GM23248 (cell line): ENCODE measurements at regions not wholly inside any gene's neighbourhood (a gene's known extent, or its start where the extent isn't known, plus 50 kb on each side); places are given as distances from the start of the nearest gene placed in this dataset.

Experiments used
- DNase-seq: peaks from one replicate; pipeline ENCODE4 v3.0.0-alpha.2; 2015
- H2AFZ ChIP-seq: fragments of 200-600 bp; sonication (generic); 2 replicates; pipeline ENCODE4 v1.6.1; 2016; ENCODE audit warnings: antibody characterized with exemption
- H3F3A ChIP-seq: fragments of 200-600 bp; sonication (generic); 2 replicates; pipeline ENCODE4 v1.6.1; 2016; ENCODE audit warnings: mild to moderate bottlenecking, antibody characterized with exemption, mixed run types; ENCODE audit not compliant: insufficient read depth
- H3K27ac ChIP-seq: fragments of 200-600 bp; sonication (generic); 2 replicates; pipeline ENCODE4 v1.5.1; 2016; ENCODE audit warnings: mild to moderate bottlenecking
- H3K27me3 ChIP-seq: fragments of 200-600 bp; sonication (generic); replicated peaks from 2 replicates; pipeline ENCODE4 v1.6.1; 2016; ENCODE audit warnings: mild to moderate bottlenecking; ENCODE audit not compliant: insufficient read depth
- H3K36me3 ChIP-seq: fragments of 200-600 bp; sonication (generic); 2 replicates; pipeline ENCODE4 v1.6.1; 2016; ENCODE audit warnings: low read depth, mild to moderate bottlenecking
- H3K4me1 ChIP-seq: fragments of 200-600 bp; sonication (generic); 2 replicates; pipeline ENCODE4 v1.6.1; 2016; ENCODE audit warnings: mild to moderate bottlenecking; ENCODE audit not compliant: insufficient read depth
- H3K4me2 ChIP-seq: fragments of 200-600 bp; sonication (generic); one replicate; pipeline ENCODE4 v1.6.1; 2016; ENCODE audit warnings: mild to moderate bottlenecking; ENCODE audit not compliant: unreplicated experiment
- H3K4me3 ChIP-seq: fragments of 200-600 bp; sonication (generic); 2 replicates; pipeline ENCODE4 v1.5.1; 2016; ENCODE audit warnings: mild to moderate bottlenecking
- H3K79me2 ChIP-seq: fragments of 200-600 bp; sonication (generic); 2 replicates; pipeline ENCODE4 v1.6.1; 2016; ENCODE audit warnings: mild to moderate bottlenecking; ENCODE audit not compliant: insufficient read depth
- H3K9ac ChIP-seq: fragments of 200-600 bp; sonication (generic); 2 replicates; pipeline ENCODE4 v1.6.1; 2016; ENCODE audit warnings: mild to moderate bottlenecking
- H3K9me2 ChIP-seq: fragments of 200-600 bp; sonication (generic); 2 replicates; pipeline ENCODE4 v1.6.1; 2016; ENCODE audit warnings: mixed run types, mild to moderate bottlenecking, moderate library complexity; ENCODE audit not compliant: insufficient read depth
- H3K9me3 ChIP-seq: fragments of 200-600 bp; sonication (generic); one replicate; pipeline ENCODE4 v1.6.1; 2017; ENCODE audit warnings: low read depth
- H4K20me1 ChIP-seq: fragments of 200-600 bp; sonication (generic); 2 replicates; pipeline ENCODE4 v1.6.0; 2016; ENCODE audit not compliant: insufficient read depth
- EZH2 ChIP-seq: fragments of 200-600 bp; sonication (generic); IDR thresholded peaks from 2 replicates; pipeline ENCODE4 v1.6.1; 2018; ENCODE audit warnings: antibody characterized with exemption, mild to moderate bottlenecking; ENCODE audit not compliant: insufficient read depth, poor library complexity, severe bottlenecking
- EZH2phosphoT487 ChIP-seq: fragments of 200-600 bp; sonication (generic); IDR thresholded peaks from 2 replicates; pipeline ENCODE4 v1.6.1; 2018; ENCODE audit warnings: antibody characterized with exemption, moderate library complexity, mild to moderate bottlenecking, low read depth; ENCODE audit not compliant: insufficient read depth
- WGBS, 2 experiments: methylation state at CpG; one replicate each; pipeline ENCODE4 v1.1.6; 2015 to 2017; ENCODE audit warnings: low lambda C conversion rate in 2 of 2, low coverage in 1 of 2; ENCODE audit errors: missing lambda C conversion rate in 2 of 2; 5-methylcytosine and 5-hydroxymethylcytosine counted together
- in situ Hi-C: fragments of 300-500 bp; cut with MboI; formaldehyde crosslinking; loops from 2 replicates; pipeline ENCODE4 v1.15.0; 2020

GRCh38 chr9:134496413-134497282 lies 145.0 kb upstream of the COL5A1 start:
- 5% methylated on average over 29 of the region's 29 CpGs for WGBS, 2 experiments
- H3F3A ChIP-seq: peaks cover 38% of the 10 kb centered on the region
- H3K4me3 ChIP-seq: peak overlapping the region; percentile 55
- H3K9me2 ChIP-seq: no peaks in the 10 kb centered on the region
- TF ChIP-seq EZH2 (no peak), EZH2phosphoT487 (no peak)
- no peaks in the 10 kb centered on the region for H3K36me3 ChIP-seq
- H3K4me1 ChIP-seq: peaks cover 35% of the 10 kb centered on the region
- H3K27ac ChIP-seq: peak overlapping the region; percentile 99
- DNase-seq: peak; percentile 96
- peak overlapping the region; percentile 90 for H3K9ac ChIP-seq
- H2AFZ ChIP-seq: peak overlapping the region; percentile 74
- no peaks in the 10 kb centered on the region for H4K20me1 ChIP-seq
- no peaks in the 10 kb centered on the region for H3K9me3 ChIP-seq
- in situ Hi-C loops: no loop called here
- H3K27me3 ChIP-seq: no peaks in the 10 kb centered on the region
- no peaks in the 10 kb centered on the region for H3K79me2 ChIP-seq
- peak overlapping the region; percentile 78 for H3K4me2 ChIP-seq

- Histone ChIP-seq H3K4me1 (peaks cover 33% of the 10 kb centered on the region), H3K9me3 (no peaks in the 10 kb centered on the region), H3K9ac (peak overlapping the region; percentile 90), H2AFZ (no peak overlapping the region; the same call in 1 of the 2 replicates), H3K79me2 (no peaks in the 10 kb centered on the region), H3K4me2 (peak overlapping the region; percentile 78), H3K27ac (peak overlapping the region; percentile 99), H3K27me3 (no peaks in the 10 kb centered on the region), H3K4me3 (peak overlapping the region; percentile 55), H3K9me2 (no peaks in the 10 kb centered on the region), H3K36me3 (no peaks in the 10 kb centered on the region), H3F3A (peaks cover 31% of the 10 kb centered on the region), H4K20me1 (no peaks in the 10 kb centered on the region)
- in situ Hi-C loops: no loop called here
- 3 to 4% methylated on average over 5 of the region's 5 CpGs for WGBS, 2 experiments
- DNase-seq: peak; percentile 71
- TF ChIP-seq EZH2phosphoT487 (no peak), EZH2 (no peak)
Observed at GRCh38 chr9:134497283-134497860, 144.2 kb upstream of the COL5A1 start.

GRCh38 chr9:134498814-134499166 lies 142.8 kb upstream of the COL5A1 start:
- in situ Hi-C loops: no loop called here
- H3K9ac ChIP-seq: no peak overlapping the region
- H3F3A ChIP-seq: peaks cover 25% of the 10 kb centered on the region
- no peaks in the 10 kb centered on the region for H3K27me3 ChIP-seq
- no peak overlapping the region for H3K4me2 ChIP-seq
- no peak overlapping the region for H2AFZ ChIP-seq
- WGBS, 2 experiments: 90 to 95% methylated on average over 1 of the region's 1 CpG
- no peaks in the 10 kb centered on the region for H3K9me2 ChIP-seq
- no peaks in the 10 kb centered on the region for H3K9me3 ChIP-seq
- no peaks in the 10 kb centered on the region for H3K79me2 ChIP-seq
- H3K27ac ChIP-seq: no peak overlapping the region
- no peaks in the 10 kb centered on the region for H4K20me1 ChIP-seq
- H3K36me3 ChIP-seq: no peaks in the 10 kb centered on the region
- no peak overlapping the region for H3K4me3 ChIP-seq
- H3K4me1 ChIP-seq: peaks cover 36% of the 10 kb centered on the region
- TF ChIP-seq EZH2 (no peak), EZH2phosphoT487 (no peak)
- no peak for DNase-seq

GRCh38 chr9:134500931-134501760 lies 140.5 kb upstream of the COL5A1 start:
- Histone ChIP-seq H3K4me1 (peaks cover 35% of the 10 kb centered on the region), H3K9ac (no peak overlapping the region), H3K4me2 (no peak overlapping the region), H4K20me1 (no peaks in the 10 kb centered on the region), H3K27me3 (no peaks in the 10 kb centered on the region), H3K4me3 (no peak overlapping the region), H3K79me2 (no peaks in the 10 kb centered on the region), H3K9me3 (no peaks in the 10 kb centered on the region), H2AFZ (no peak overlapping the region), H3K27ac (no peak overlapping the region), H3K9me2 (no peaks in the 10 kb centered on the region), H3K36me3 (no peaks in the 10 kb centered on the region), H3F3A (peaks cover 25% of the 10 kb centered on the region)
- in situ Hi-C loops: no loop called here
- DNase-seq: no peak
- TF ChIP-seq EZH2phosphoT487 (no peak), EZH2 (no peak)
- WGBS, 2 experiments: 79 to 83% methylated on average over 42 to 44 of the region's 44 CpGs
